H9 (cell line): ENCODE measurements at regions not wholly inside any gene's neighbourhood (a gene's known extent, or its start where the extent isn't known, plus 50 kb on each side); places are given as distances from the start of the nearest gene placed in this dataset.

Experiments used
- DNase-seq: peaks from one replicate; pipeline ENCODE4 v3.0.0-alpha.2; 2017
- H2AFZ ChIP-seq: one replicate; pipeline ENCODE4 v1.6.1; 2013; ENCODE audit warnings: mild to moderate bottlenecking, low read length, control low read depth, moderate library complexity
- H2AK5ac ChIP-seq: 2 replicates; pipeline ENCODE4 v1.6.1; 2013; ENCODE audit warnings: low read length, control low read depth, mixed read lengths; ENCODE audit not compliant: insufficient read length
- H2BK120ac ChIP-seq: one replicate; pipeline ENCODE4 v1.6.1; 2013; ENCODE audit warnings: low read depth, mild to moderate bottlenecking, low read length, control low read depth, inconsistent platforms; ENCODE audit not compliant: poor library complexity, severe bottlenecking
- H2BK12ac ChIP-seq: 2 replicates; pipeline ENCODE4 v1.6.1; 2013; ENCODE audit warnings: low read length, control low read depth, mixed read lengths, low read depth; ENCODE audit not compliant: insufficient read length
- H2BK15ac ChIP-seq: 2 replicates; pipeline ENCODE4 v1.6.1; 2013; ENCODE audit warnings: low read depth, low read length, control low read depth
- H2BK20ac ChIP-seq: one replicate; pipeline ENCODE4 v1.6.1; 2013; ENCODE audit warnings: low read depth, mild to moderate bottlenecking, low read length, control low read depth, inconsistent platforms; ENCODE audit not compliant: poor library complexity, severe bottlenecking
- H2BK5ac ChIP-seq: 2 replicates; pipeline ENCODE4 v1.6.1; 2013; ENCODE audit warnings: low read length, control low read depth, mixed read lengths; ENCODE audit not compliant: insufficient read length
- H3K14ac ChIP-seq: 2 replicates; pipeline ENCODE4 v1.6.1; 2013; ENCODE audit warnings: low read length, control low read depth; ENCODE audit not compliant: insufficient read depth
- H3K18ac ChIP-seq: 2 replicates; pipeline ENCODE4 v1.6.1; 2013; ENCODE audit warnings: low read depth, mild to moderate bottlenecking, mixed read lengths, low read length, control low read depth; ENCODE audit not compliant: insufficient read length
- H3K23ac ChIP-seq: 2 replicates; pipeline ENCODE4 v1.6.1; 2013; ENCODE audit warnings: low read length, control low read depth, mixed read lengths, low read depth; ENCODE audit not compliant: insufficient read length
- H3K23me2 ChIP-seq: 2 replicates; pipeline ENCODE4 v1.6.1; 2013; ENCODE audit warnings: low read depth, mild to moderate bottlenecking, mixed read lengths, low read length, control low read depth; ENCODE audit not compliant: insufficient read length, poor library complexity, severe bottlenecking
- H3K27ac ChIP-seq: 2 replicates; pipeline ENCODE4 v1.5.1; 2013; ENCODE audit warnings: low read length, control low read depth, mixed read lengths, low read depth; ENCODE audit not compliant: insufficient read length
- H3K27me3 ChIP-seq: 2 replicates; pipeline ENCODE4 v1.6.1; 2013; ENCODE audit warnings: low read length, control low read depth, inconsistent platforms; ENCODE audit not compliant: insufficient read depth
- H3K4ac ChIP-seq: 2 replicates; pipeline ENCODE4 v1.6.1; 2013; ENCODE audit warnings: low read depth, mild to moderate bottlenecking, control low read depth, inconsistent platforms, low read length, moderate library complexity
- H3K4me1 ChIP-seq: 2 replicates; pipeline ENCODE4 v1.6.1; 2013; ENCODE audit warnings: low read length, control low read depth, inconsistent platforms; ENCODE audit not compliant: insufficient read depth
- H3K4me2 ChIP-seq: 2 replicates; pipeline ENCODE4 v1.6.1; 2013; ENCODE audit warnings: low read length, control low read depth, mixed read lengths; ENCODE audit not compliant: insufficient read length, insufficient read depth
- H3K56ac ChIP-seq: 2 replicates; pipeline ENCODE4 v1.6.1; 2013; ENCODE audit warnings: low read depth, mild to moderate bottlenecking, mixed read lengths, low read length, control low read depth; ENCODE audit not compliant: insufficient read length
- H3K79me1 ChIP-seq: 2 replicates; pipeline ENCODE4 v1.6.1; 2013; ENCODE audit warnings: low read depth, mild to moderate bottlenecking, moderate library complexity, low read length, control low read depth, inconsistent platforms; ENCODE audit not compliant: insufficient read depth, poor library complexity, severe bottlenecking
- H3K79me2 ChIP-seq: 2 replicates; pipeline ENCODE4 v1.6.1; 2013; ENCODE audit warnings: low read length, control low read depth, inconsistent platforms; ENCODE audit not compliant: insufficient read depth
- H3K9ac ChIP-seq: 2 replicates; pipeline ENCODE4 v1.6.1; 2013; ENCODE audit warnings: low read length, control low read depth, mixed read lengths; ENCODE audit not compliant: insufficient read length; ENCODE audit errors: extremely low read depth
- H3K9me3 ChIP-seq: one replicate; pipeline ENCODE4 v1.6.1; 2013; ENCODE audit warnings: low read depth, low read length, inconsistent platforms; ENCODE audit not compliant: control insufficient read depth
- H3T11ph ChIP-seq: one replicate; pipeline ENCODE4 v1.6.1; 2013; ENCODE audit warnings: mild to moderate bottlenecking, low read length, control low read depth, inconsistent platforms
- H4K20me1 ChIP-seq: one replicate; pipeline ENCODE4 v1.6.1; 2013; ENCODE audit not compliant: control insufficient read depth, insufficient read length, insufficient read depth
- H4K5ac ChIP-seq: 2 replicates; pipeline ENCODE4 v1.6.1; 2013; ENCODE audit warnings: low read depth, mild to moderate bottlenecking, mixed read lengths, low read length, control low read depth; ENCODE audit not compliant: insufficient read length
- H4K8ac ChIP-seq: replicated peaks from 2 replicates; pipeline ENCODE4 v1.6.1; 2013; ENCODE audit warnings: low read length, control low read depth, mixed read lengths, low read depth; ENCODE audit not compliant: insufficient read length
- H4K91ac ChIP-seq: 2 replicates; pipeline ENCODE4 v1.6.1; 2013; ENCODE audit warnings: low read depth, mild to moderate bottlenecking, moderate library complexity, mixed read lengths, low read length, control low read depth; ENCODE audit not compliant: insufficient read length
- H3K27ac Mint-ChIP-seq, 3 experiments: 2 replicates in 2 of 3; 3 replicates in 1 of 3; pipeline ENCODE4 v1.8.0; 2020 to 2021; ENCODE audit warnings: mixed read lengths in 3 of 3, mild to moderate bottlenecking in 1 of 3, moderate library complexity in 1 of 3
- H3K27me3 Mint-ChIP-seq: 2 replicates; pipeline ENCODE4 v1.8.0; 2021; ENCODE audit warnings: low read depth, mild to moderate bottlenecking, moderate library complexity, mixed read lengths
- H3K36me3 Mint-ChIP-seq, 3 experiments: 2 replicates in 2 of 3; 3 replicates in 1 of 3; pipeline ENCODE4 v1.8.0; 2020 to 2021; ENCODE audit warnings: low read depth in 3 of 3, mixed read lengths in 3 of 3; ENCODE audit not compliant: insufficient read depth in 1 of 3
- H3K4me1 Mint-ChIP-seq, 2 experiments: 2 replicates each; pipeline ENCODE4 v1.8.0; 2020; ENCODE audit warnings: mixed read lengths in 2 of 2
- H3K4me3 Mint-ChIP-seq, 2 experiments: 2 replicates in 1 of 2; 3 replicates in 1 of 2; pipeline ENCODE4 v1.8.0; 2020 to 2021; ENCODE audit warnings: mild to moderate bottlenecking in 2 of 2, mixed read lengths in 2 of 2, moderate library complexity in 1 of 2
- H3K9me3 Mint-ChIP-seq, 2 experiments: 2 replicates in 1 of 2; 3 replicates in 1 of 2; pipeline ENCODE4 v1.8.0; 2020; ENCODE audit warnings: mild to moderate bottlenecking in 2 of 2, mixed read lengths in 2 of 2, moderate library complexity in 1 of 2
- WGBS: extraction: QIAGEN DNeasy Blood & Tissue Kit; methylation state at CpG from one replicate; pipeline ENCODE4 v1.1.7; 2013; ENCODE audit warnings: missing lambda C conversion rate, low lambda C conversion rate, mixed read lengths; ENCODE audit not compliant: insufficient read length; ENCODE audit errors: extremely low coverage; 5-methylcytosine and 5-hydroxymethylcytosine counted together
- TF ChIP-seq, protein P1 (sequence below): fragments of 200-600 bp; sonication (generic); conservative IDR thresholded peaks from 3 replicates; pipeline ENCODE4 v1.8.0; 2021; ENCODE audit warnings: antibody characterized with exemption, mild to moderate bottlenecking

DNA sequence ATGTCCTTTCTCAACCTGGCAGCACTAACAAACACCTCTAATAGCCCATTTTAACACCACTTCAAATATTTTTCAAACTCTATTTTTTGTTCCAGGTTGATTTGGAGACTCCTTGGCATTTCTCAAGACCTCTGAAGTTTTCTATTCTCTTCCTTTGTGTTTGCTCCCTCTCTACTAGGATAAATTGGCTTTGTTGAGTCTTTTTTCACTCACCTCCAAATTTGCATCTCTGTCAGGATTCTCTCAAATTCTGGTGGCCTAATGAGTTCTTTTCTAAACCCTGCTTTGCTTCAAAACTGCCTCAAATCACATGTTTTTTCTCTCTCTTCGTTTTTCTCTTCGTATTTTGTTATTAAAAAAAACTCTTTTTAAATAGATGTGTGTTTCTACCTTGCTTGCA lies 582.2 kb upstream of the ADGRL4 start:
- Histone ChIP-seq H4K5ac (no peak overlapping the region), H2BK20ac (no peak overlapping the region), H3K79me1 (no peaks in the 10 kb centered on the region), H3K79me2 (no peaks in the 10 kb centered on the region), H3K9ac (no peak overlapping the region), H2AK5ac (no peak overlapping the region), H4K20me1 (no peaks in the 10 kb centered on the region), H3K56ac (no peak overlapping the region), H3K4me2 (no peak overlapping the region), H3K4ac (no peak overlapping the region), H3K23ac (no peak overlapping the region), H3K9me3 (no peaks in the 10 kb centered on the region), H4K8ac (no peak overlapping the region), H2BK15ac (no peak overlapping the region), H2BK5ac (no peak overlapping the region), H3K23me2 (no peaks in the 10 kb centered on the region), H2AFZ (no peak overlapping the region), H3K4me1 (no peaks in the 10 kb centered on the region; the same call in 1 of the 2 replicates), H2BK12ac (no peak overlapping the region), H3T11ph (no peak overlapping the region), H2BK120ac (no peak overlapping the region), H4K91ac (no peak overlapping the region), H3K27me3 (no peaks in the 10 kb centered on the region), H3K27ac (no peak overlapping the region), H3K18ac (no peak overlapping the region), H3K14ac (no peak overlapping the region)
- no peak for DNase-seq
- TF ChIP-seq, protein P1, sequence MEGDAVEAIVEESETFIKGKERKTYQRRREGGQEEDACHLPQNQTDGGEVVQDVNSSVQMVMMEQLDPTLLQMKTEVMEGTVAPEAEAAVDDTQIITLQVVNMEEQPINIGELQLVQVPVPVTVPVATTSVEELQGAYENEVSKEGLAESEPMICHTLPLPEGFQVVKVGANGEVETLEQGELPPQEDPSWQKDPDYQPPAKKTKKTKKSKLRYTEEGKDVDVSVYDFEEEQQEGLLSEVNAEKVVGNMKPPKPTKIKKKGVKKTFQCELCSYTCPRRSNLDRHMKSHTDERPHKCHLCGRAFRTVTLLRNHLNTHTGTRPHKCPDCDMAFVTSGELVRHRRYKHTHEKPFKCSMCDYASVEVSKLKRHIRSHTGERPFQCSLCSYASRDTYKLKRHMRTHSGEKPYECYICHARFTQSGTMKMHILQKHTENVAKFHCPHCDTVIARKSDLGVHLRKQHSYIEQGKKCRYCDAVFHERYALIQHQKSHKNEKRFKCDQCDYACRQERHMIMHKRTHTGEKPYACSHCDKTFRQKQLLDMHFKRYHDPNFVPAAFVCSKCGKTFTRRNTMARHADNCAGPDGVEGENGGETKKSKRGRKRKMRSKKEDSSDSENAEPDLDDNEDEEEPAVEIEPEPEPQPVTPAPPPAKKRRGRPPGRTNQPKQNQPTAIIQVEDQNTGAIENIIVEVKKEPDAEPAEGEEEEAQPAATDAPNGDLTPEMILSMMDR: no peak
- no peak overlapping the region for H3K4me3 Mint-ChIP-seq
- H3K4me1 Mint-ChIP-seq: peaks cover 38 to 46% of the 10 kb centered on the region in 2 experiments
- H3K27me3 Mint-ChIP-seq: no peaks in the 10 kb centered on the region
- no CpG with 5 or more reads among the region's 2 CpGs for WGBS
- H3K9me3 Mint-ChIP-seq: peaks cover 11 to 15% of the 10 kb centered on the region in 2 experiments
- peak overlapping the region; percentile 15 to 97 (median 63); a peak in 5 of 7 replicates for H3K27ac Mint-ChIP-seq
- peaks cover 4 to 25% (median 15%) of the 10 kb centered on the region in 3 experiments for H3K36me3 Mint-ChIP-seq
